ENCODE measurements at regions not wholly inside any gene's neighbourhood (a gene's known extent, or its start where the extent isn't known, plus 50 kb on each side); places are given as distances from the start of the nearest gene placed in this dataset.

- FAIRE-seq = no peak
- no peak for TF ChIP-seq CTCF (IDR thresholded peaks at IDR 0.05; ENCODE audit: insufficient read depth, low read length, severe bottlenecking)
- DNase-seq (ENCODE audit: low read depth) = no peak
Observed at GRCh38 chrX:39238006-39238405, 436.7 kb downstream of the MID1IP1 start.

GRCh38 chrX:39242187-39242586, 440.9 kb downstream of the MID1IP1 start:
- peak; percentile 64 for TF ChIP-seq CTCF (IDR thresholded peaks at IDR 0.05; ENCODE audit: insufficient read depth, low read length, severe bottlenecking)
- FAIRE-seq = no peak
- no peaks in the 10 kb centered on the region for H3K36me3 ChIP-seq (ENCODE audit: control insufficient read depth, insufficient read depth, low read length)
- H3K4me3 ChIP-seq (ENCODE audit: low read depth, low read length) = no peak overlapping the region
- peak; percentile 48 for DNase-seq (ENCODE audit: low read depth)
- H3K27me3 ChIP-seq (ENCODE audit: control insufficient read depth, insufficient read depth, low read length) = no peaks in the 10 kb centered on the region

More at GRCh38 chrX:39238006-39238405, 436.7 kb downstream of the MID1IP1 start:
- Histone ChIP-seq H3K27me3 (ENCODE audit: control insufficient read depth, insufficient read depth, low read length) (no peaks in the 10 kb centered on the region), H3K36me3 (ENCODE audit: control insufficient read depth, insufficient read depth, low read length) (no peaks in the 10 kb centered on the region), H3K4me3 (ENCODE audit: low read depth, low read length) (no peak overlapping the region)

GRCh38 chrX:39244147-39244546, 442.9 kb downstream of the MID1IP1 start:
- no peaks in the 10 kb centered on the region for H3K27me3 ChIP-seq (ENCODE audit: control insufficient read depth, insufficient read depth, low read length)
- FAIRE-seq = no peak
- DNase-seq (ENCODE audit: low read depth) = no peak
- no peaks in the 10 kb centered on the region for H3K36me3 ChIP-seq (ENCODE audit: control insufficient read depth, insufficient read depth, low read length)
- TF ChIP-seq CTCF (IDR thresholded peaks at IDR 0.05; ENCODE audit: insufficient read depth, low read length, severe bottlenecking) = no peak
- no peak overlapping the region for H3K4me3 ChIP-seq (ENCODE audit: low read depth, low read length)

GRCh38 chrX:39245024-39245423, 443.8 kb downstream of the MID1IP1 start:
- Histone ChIP-seq H3K27me3 (ENCODE audit: control insufficient read depth, insufficient read depth, low read length) (no peaks in the 10 kb centered on the region), H3K4me3 (ENCODE audit: low read depth, low read length) (no peak overlapping the region), H3K36me3 (ENCODE audit: control insufficient read depth, insufficient read depth, low read length) (no peaks in the 10 kb centered on the region)
- FAIRE-seq = no peak
- no peak for TF ChIP-seq CTCF (IDR thresholded peaks at IDR 0.05; ENCODE audit: insufficient read depth, low read length, severe bottlenecking)
- no peak for DNase-seq (ENCODE audit: low read depth)

- TF ChIP-seq CTCF (IDR thresholded peaks at IDR 0.05; ENCODE audit: insufficient read depth, low read length, severe bottlenecking) = no peak
Observed at GRCh38 chrX:39247536-39247935, 446.3 kb downstream of the MID1IP1 start.

GRCh38 chrX:39248330-39248729, 447.1 kb downstream of the MID1IP1 start:
- no peak for FAIRE-seq
- TF ChIP-seq CTCF (IDR thresholded peaks at IDR 0.05; ENCODE audit: insufficient read depth, low read length, severe bottlenecking) = no peak

More at GRCh38 chrX:39247536-39247935, 446.3 kb downstream of the MID1IP1 start:
- H3K36me3 ChIP-seq (ENCODE audit: control insufficient read depth, insufficient read depth, low read length) = no peaks in the 10 kb centered on the region
- FAIRE-seq (no peak), DNase-seq (ENCODE audit: low read depth) (no peak)
- no peaks in the 10 kb centered on the region for H3K27me3 ChIP-seq (ENCODE audit: control insufficient read depth, insufficient read depth, low read length)
- H3K4me3 ChIP-seq (ENCODE audit: low read depth, low read length) = no peak overlapping the region

More at GRCh38 chrX:39248330-39248729, 447.1 kb downstream of the MID1IP1 start:
- no peak for DNase-seq (ENCODE audit: low read depth)
- Histone ChIP-seq H3K4me3 (ENCODE audit: low read depth, low read length) (no peak overlapping the region), H3K36me3 (ENCODE audit: control insufficient read depth, insufficient read depth, low read length) (no peaks in the 10 kb centered on the region), H3K27me3 (ENCODE audit: control insufficient read depth, insufficient read depth, low read length) (no peaks in the 10 kb centered on the region)
